SIG-M5 treated with dmso at 0.1 percent for 504 hours (cell line): ENCODE measurements at regions not wholly inside any gene's neighbourhood (a gene's known extent, or its start where the extent isn't known, plus 50 kb on each side); places are given as distances from the start of the nearest gene placed in this dataset.

Experiments used
- DNase-seq: peaks from one replicate; lab custom pipeline; 2025; ENCODE audit not compliant: unreplicated experiment; lab: John Stamatoyannopoulos, UW

DNA sequence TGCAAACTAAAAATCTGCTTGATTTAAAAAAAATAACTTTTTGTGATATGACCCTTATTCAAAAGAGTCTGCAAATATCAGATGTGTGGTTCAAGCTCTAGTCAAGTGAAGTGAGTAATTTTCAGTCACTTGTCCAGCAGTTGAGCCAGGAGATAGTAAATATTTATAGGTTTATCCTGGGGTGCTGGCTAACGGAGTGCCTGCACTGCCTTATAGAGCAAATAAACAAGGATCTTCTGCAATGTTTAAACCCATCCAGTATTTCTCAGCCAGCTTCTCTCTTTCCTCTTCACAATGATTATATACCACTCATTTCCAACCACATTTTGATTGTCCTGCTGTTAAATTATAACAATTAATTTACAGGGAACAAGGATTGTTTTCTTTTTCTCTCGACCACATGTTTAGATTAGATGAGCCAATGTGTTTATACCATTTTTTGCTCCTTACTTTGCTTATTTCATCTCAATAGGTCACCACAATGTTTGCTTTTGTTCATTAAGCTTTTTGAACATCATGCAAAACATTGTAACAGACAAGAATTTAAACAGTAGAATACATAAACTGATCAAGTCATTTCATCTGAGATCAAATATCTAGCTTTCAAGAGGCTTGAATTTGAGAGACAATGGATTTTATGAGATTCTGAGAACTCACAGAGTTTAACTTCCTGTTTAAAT is 60.3 kb upstream of the GREM2 start:
- no peak for DNase-seq

DNA sequence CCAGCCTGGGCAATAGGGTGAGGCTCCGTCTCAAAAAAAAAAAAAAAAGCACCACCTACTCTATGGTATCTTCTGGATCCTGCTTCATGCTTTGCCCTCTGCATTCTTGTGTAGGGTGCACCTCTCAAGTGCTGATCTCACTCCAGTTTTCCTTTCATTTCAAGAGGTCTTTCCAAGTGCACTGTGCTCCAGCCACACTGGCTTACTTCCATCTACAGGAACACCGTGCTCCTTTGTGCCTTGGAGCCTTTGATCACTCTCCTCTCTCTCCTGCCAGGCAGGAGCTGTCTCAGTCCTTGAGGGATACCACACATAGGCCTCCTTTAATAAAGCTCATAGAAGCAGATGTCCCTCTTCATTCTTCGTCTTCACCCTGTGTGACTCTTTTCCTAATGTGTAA is 55.4 kb upstream of the GREM2 start:
- no peak for DNase-seq

DNA sequence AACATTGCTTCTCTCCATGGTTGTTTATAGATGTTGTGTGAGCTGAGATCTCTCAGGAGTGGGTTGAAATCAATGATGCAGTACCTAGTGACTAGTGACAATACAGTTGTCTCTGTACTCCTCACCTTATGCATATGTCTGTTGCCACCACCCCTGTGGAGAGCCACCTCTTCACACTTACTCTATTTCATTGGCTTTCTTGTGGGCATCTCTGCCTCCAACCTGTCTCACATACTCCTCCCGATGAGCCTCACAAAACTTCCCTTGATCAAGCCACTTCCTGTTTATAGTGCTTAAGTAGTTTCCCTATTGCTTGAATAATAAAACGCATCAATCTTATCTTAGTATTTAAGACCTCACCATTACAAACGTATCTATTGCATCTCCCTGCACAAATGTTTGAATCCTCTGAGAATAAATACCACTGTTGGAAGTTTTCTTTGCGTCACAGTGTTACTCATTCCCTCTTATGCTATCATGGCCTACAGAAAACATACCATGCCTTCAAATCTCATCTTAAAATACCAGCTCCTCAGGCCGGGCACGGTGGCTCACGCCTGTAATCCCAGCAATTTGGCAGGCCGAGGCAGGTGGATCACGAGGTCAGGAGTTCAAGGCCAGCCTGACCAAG is 54.7 kb upstream of the GREM2 start:
- no peak for DNase-seq

DNA sequence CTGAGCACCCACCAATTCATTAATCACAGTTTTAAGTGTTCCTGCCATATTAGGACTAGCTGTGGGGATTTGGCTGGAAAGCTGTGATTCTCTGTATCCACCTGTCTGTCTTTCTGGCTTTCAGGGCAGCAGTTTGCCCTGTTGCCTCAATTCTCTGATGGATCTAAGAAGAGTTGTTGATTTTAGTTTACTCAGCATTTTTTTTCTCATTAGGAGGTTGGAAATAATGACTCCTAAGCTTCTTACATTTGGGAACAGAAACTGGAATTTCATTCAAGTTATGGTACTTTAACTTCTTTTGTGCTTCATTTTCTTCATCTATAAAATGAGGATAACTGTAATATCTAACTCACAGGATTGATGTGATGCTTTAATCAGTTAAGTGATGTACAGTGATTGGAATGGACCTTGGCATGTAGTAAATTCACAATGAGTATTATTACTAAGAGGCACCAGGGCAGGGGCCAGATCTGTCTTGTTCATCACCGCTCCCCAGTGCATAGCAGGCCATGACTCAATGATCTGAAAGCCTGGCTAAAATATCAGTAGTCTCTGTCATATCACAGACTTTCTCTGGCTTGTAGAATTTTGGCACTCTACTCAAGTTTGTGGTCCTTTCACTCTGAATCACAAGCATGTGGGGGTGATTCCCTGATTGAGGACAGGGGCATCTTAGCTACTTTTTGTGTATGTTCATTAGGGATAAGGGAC is 51.4 kb upstream of the GREM2 start:
- DNase-seq, result no peak
